D721Med (cell line): ENCODE measurements at regions not wholly inside any gene's neighbourhood (a gene's known extent, or its start where the extent isn't known, plus 50 kb on each side); places are given as distances from the start of the nearest gene placed in this dataset.

Source experiments
- DNase-seq: peaks from one replicate; pipeline ENCODE4 v3.0.0; 2011; ENCODE audit warnings: low spot score; ENCODE audit not compliant: insufficient read length
- FAIRE-seq: peaks from 2 replicates; lab custom pipeline; 2011; peaks lifted over from hg19 to GRCh38; lab: Jason Lieb, UNC
- TF ChIP-seq, protein P1 (sequence below): IDR thresholded peaks from 2 replicates; pipeline ENCODE4 v1.5.1; 2012; ENCODE audit warnings: mild to moderate bottlenecking, control low read depth; ENCODE audit not compliant: insufficient read depth; ENCODE audit errors: missing control alignments

DNA sequence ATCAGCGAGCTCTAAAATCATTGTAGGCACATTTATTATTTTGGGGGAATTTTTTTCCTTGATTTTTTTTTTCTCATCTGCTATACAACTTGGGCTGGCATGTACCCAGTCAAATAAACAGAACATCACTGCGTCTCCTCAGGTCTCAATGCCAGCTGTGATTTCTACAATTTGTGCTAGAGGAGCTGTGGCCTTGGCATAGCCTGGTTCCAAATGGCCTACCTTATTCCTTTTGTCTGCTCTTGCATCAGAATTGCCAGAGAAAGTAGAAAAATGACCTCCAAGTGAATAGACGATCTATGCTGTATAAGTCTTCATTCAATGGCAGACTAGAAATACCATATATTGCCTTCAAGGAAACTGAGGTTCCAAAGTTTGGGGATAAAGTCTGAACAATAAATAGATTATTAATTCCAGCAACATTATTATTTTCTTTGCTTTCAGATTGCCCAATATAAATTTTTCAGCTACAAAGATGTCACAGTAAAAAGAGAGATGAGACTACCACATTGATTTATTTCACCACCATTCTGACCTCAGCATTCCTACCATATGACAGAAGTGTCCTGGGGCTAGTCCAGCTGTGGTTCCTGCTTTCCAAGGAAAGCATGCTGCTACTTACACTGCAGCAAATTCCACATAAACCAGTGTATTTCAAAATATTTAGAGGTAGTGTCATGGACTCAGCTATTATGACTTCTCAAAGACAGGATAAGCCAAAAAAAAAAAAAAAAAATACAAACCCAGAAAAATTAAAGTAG, 493.9 kb upstream of the ZNF385D start:
- no peak for FAIRE-seq
- TF ChIP-seq, protein P1, sequence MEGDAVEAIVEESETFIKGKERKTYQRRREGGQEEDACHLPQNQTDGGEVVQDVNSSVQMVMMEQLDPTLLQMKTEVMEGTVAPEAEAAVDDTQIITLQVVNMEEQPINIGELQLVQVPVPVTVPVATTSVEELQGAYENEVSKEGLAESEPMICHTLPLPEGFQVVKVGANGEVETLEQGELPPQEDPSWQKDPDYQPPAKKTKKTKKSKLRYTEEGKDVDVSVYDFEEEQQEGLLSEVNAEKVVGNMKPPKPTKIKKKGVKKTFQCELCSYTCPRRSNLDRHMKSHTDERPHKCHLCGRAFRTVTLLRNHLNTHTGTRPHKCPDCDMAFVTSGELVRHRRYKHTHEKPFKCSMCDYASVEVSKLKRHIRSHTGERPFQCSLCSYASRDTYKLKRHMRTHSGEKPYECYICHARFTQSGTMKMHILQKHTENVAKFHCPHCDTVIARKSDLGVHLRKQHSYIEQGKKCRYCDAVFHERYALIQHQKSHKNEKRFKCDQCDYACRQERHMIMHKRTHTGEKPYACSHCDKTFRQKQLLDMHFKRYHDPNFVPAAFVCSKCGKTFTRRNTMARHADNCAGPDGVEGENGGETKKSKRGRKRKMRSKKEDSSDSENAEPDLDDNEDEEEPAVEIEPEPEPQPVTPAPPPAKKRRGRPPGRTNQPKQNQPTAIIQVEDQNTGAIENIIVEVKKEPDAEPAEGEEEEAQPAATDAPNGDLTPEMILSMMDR, result no peak
- no peak for DNase-seq

DNA sequence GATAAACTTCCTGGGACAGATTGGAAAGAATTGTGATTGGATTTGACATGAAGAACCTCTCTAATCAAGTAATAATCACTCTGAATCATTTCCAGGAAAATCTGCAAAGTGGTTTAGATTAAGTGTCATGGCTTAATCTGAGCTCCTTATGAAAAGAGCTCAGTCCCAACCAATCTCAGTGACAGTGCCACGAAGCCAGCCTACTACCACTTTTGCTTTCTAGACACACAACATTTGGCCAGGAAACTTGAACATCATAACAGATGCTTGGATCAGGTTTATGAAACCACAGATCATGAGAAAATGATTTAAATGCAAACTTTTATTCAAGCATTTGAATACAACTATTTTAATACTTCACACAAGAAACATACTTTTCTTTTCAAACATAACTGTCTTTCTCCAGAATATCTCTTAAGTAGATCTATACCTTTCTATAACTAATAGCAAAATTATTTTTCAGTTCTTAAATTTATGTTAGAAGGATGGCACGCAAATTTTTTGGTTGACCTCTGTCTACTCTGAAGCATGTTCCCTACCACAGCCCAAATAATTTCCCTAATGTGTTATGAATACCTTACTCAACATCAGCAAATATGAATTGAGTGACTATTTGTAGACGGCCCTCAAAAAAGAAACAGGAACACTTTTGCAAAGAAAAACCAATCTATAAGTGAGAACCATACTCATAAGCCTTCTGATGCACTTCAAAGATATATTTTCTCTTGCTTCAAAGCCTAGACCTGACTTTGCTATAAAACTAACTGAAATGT, 495.0 kb upstream of the ZNF385D start:
- FAIRE-seq (peak; percentile 96), DNase-seq (no peak)
- TF ChIP-seq, protein P1, result no peak

- FAIRE-seq, result no peak
- DNase-seq, result no peak
- TF ChIP-seq, protein P1, result no peak
Measured at GRCh38 chr3:22249658-22250057, 498.6 kb upstream of the ZNF385D start.

- TF ChIP-seq, protein P1, result no peak
- no peak for DNase-seq
- FAIRE-seq, result no peak
Measured at GRCh38 chr3:22257252-22257651, 506.2 kb upstream of the ZNF385D start.

DNA sequence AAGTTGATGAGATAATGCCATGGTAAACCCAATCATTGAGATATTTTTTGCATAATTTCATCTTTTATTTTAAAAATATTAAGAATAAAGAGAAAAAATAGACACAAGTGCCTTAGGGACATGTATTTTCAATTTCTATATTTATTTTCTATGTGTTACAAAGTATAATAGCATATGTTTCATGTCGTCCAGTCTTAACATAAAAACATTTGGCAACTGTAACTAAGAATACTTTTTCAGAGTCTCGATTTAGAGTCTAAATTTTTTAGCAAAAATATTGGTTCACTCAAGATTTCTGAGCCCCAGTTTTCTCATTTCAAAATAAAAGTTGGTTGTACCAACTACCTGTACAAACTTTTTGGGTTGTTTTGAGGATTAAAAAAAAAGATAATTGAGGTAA, 511.4 kb upstream of the ZNF385D start:
- DNase-seq (no peak), FAIRE-seq (no peak)
- TF ChIP-seq, protein P1, result no peak

DNA sequence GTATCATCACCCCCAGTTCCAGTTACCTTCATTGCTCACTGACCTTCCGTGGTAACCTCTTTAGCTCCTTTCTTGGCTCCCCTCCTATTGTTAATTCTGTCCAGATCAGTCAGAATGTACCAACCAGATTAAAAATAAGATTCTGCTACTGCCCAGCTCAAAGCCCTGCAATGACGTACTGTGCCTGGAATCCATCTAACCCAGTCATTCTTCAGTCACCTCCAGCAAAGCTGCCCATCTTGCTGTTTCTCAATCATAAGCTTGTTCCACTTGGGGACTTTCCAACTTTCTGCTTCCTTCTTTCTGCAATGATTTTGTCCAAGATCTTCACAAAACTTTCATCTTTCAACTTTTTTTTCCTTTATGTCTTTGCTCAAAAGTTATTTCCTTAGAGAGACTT, 512.0 kb upstream of the ZNF385D start:
- DNase-seq (no peak), FAIRE-seq (no peak)
- TF ChIP-seq, protein P1, result no peak

DNA sequence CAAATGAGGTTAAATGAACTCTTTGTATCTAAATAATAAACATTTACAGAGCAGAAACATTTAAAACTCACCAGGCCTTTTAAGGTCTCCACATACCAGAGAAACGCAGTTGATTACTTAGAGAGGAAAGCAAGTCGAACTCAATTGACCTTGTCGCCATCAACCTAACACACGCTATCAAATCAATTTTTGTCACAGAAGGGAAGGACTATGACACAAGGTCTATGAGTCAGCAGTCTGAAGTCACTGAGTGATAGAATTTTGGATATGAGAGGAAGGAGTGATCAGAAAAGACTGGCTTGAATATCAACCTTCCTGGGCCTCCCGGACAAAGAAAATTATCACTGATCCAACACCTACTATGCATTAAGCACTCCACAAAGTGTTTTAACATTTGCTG, 514.4 kb upstream of the ZNF385D start:
- TF ChIP-seq, protein P1, result no peak
- FAIRE-seq (no peak), DNase-seq (no peak)
